Medulla oblongata (tissue), 1 donor: ENCODE measurements at regions not wholly inside any gene's neighbourhood (a gene's known extent, or its start where the extent isn't known, plus 50 kb on each side); places are given as distances from the start of the nearest gene placed in this dataset.
A peak's percentile ranks its signal among the peaks of the same experiment; 100 is the strongest.

Experiments used
- DNase-seq: peaks from one replicate; pipeline ENCODE4 v3.0.0-alpha.2; 2015; ENCODE audit errors: extremely low spot score

- DNase-seq, result no peak
Measured at GRCh38 chr13:26989957-26990713, 181.5 kb downstream of the USP12 start.

DNA sequence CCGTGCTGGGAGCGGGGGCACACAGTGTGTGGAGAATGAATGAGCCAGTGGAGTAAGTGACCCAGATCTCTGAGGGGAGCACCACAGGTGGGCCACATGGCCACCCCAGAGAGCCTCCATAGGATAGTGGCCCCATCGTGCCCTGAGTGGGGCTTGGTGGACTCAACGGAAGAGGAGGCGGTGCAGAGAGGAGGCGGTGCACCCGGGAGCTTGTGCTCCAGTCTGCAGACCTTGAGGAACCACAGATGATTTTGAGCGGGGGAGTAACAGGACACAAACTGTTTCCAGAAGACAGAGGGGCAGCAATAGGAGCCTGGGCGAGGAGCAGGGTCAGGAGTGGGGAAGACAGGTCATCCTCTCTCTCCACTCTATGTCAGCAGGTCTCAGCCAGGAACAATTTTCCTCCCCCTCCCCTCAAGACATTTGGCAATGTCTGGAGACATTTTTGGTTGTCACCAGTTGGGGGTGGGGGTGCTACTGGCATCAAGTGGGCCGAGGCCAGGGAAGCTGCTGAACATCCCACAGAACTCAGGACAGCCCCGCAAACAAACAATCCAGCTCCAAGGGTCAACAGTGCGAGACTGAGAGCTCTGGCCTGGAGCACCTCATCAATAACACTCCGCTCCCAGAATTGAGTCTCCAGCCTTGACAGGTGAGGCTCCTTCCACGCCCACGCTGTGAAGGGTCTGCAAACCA lies 182.2 kb downstream of the USP12 start:
- DNase-seq, result no peak

DNA sequence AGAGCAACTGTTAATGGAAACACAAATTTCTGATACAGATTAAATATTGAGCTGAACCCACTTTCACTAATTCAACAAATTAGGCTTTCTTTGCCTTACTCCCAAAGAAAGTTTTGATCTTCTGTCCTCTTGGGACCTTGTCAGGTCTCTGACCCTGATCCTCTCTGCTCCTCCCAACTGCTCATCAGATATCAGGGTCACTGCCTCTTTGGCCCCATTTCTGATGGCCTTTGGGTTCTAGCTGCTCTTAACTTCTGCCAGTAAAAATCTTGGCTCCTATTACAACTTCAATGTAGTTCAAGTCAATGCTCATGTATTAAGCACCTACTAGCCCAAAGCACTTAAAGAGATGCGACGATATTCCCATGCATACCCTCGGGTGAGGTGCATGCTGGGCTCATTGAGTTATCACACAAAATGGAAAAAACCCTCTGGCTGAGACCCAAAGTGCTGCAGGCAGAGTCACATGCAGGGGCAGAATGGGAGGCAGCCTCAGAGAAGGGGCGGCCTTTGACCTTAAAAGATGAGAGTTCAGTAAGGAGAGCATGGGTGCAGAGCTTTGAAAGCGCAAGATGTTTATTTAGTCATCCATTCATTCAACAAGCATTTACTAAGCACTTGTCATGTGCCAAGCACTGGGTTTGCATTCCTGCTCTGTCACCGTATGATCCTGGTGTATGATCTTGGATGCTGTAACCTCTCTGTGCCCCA lies 183.4 kb downstream of the USP12 start:
- no peak for DNase-seq

GRCh38 chr13:26987486-26988013 lies 184.1 kb downstream of the USP12 start:
- DNase-seq, result no peak

DNA sequence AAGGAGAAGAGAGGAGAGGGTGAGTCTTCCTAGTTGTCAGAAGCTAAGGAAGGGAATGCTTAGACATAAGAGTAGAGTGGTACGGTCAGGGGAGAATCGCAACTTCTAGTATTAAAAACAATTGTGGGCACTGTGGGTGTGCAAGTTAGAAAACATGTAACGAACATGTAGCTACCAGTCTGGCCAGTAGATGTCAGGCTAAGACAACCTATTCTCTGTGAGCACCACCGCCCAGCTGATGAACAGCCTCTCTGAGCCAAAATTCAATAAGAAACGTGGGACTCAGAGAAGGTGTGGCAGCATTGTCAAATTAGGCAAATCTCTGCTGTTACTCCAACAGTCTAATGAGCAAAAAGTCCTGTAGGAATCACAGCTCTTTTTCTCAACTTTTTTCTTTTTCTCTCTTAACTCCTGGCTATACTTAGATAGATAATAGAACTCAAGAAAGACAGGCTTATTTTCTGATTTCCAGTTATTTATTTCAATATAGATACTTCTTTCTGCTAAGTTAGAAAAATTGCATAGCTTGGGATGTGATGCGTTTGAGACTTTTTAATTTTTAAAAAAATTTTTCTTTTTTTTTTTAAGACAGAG lies 186.2 kb downstream of the USP12 start:
- peak; percentile 92 for DNase-seq

DNA sequence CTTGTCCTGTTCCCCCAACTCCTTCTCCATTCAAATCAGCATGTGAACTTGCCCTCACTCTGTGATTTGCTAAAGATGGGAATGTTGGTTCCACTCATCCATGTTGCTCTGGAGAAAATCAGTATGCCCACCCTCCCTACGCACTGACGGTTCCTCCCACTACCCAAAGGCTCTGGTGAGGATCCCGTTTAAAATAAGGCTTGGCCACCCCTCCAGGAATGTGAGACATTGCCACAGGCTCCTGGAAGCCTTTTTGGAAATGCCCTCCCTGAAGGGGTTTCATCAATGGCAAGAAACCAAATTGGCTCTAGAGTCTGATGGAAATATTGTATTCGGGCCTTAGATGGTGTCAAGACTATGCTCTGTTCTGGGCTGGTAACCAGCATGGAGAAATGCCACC lies 187.3 kb downstream of the USP12 start:
- DNase-seq, result no peak

DNA sequence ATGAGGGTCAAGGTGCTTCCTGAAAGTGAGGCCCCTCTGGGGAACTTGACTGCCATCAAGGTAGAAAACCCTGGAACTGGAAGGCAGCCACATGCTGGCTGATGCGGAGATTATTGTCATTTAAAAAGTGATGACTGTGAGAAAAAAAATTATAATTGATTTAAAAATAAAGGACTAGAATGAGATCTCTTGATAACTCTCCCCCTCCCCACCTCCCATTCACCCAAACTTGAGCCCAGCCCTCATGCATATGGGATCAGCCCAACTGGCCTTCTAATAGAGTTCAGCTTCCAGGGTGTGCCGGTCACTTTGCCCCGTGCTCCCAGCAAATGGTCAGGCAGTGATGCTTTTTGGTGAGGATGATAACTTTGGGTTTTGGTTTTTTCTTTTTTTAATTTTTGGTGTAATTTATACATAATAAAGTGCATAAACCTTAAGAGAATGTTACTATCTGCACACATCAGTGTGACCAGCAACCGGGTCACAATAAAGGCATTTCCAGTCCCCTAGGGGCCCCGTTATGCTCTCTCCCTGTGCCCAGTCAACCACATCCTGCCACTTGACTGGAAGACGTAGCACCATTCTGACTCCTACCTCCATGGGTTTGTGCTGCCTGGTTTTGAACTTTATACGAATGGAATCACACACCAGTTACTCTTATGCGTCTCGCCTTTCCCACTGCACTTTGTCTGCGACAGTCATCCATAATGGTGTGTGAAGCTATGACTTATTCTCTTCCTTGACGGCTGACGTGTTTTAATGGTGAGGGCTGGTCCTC lies 187.9 kb downstream of the USP12 start:
- no peak for DNase-seq

DNA sequence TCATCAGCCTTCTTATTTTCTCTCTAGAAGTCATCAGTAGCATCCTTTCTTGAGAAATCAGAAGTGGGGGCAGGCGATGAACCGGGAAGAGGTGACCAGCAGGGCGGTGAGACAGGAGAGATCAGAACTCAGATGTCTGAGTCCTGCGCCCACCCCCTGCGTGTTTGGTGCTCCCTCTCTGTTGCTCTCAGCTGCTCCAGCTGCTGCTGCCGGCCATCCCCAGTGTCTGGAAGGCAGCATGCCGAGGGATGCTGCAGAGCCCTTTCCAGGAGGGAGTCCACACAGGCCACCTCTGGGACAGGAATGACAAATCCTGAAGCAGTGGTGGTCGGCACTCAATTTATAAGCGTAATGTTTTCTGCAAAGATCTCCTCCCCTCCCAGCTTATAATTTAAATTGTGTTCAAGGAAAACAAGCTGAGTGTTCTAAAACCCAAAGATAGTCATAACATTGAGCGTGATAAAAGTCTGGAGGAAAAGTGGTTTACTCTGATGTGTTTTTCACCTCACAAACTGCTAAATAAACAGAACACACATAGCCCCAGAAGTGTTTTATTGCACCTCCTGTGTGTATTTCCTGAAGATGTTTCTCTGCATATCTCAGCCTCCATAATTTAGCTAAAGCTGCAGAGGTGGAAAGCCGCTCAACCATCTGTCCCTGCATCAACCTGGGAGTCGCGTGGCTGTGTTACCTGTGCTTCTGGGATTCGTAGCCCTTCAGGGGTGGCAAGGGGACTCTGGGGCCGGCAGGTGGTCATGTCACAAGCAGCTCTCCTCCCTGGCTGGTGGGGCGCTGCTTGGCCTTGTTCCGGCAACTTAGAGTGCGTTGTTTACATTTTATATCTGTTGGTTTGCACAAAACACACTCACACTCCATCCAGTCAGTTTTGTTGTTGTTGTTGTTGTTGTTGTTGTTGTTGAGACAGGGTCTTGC lies 191.2 kb downstream of the USP12 start:
- DNase-seq, result no peak

GRCh38 chr13:26979334-26979733 lies 192.3 kb downstream of the USP12 start:
- DNase-seq, result no peak

DNA sequence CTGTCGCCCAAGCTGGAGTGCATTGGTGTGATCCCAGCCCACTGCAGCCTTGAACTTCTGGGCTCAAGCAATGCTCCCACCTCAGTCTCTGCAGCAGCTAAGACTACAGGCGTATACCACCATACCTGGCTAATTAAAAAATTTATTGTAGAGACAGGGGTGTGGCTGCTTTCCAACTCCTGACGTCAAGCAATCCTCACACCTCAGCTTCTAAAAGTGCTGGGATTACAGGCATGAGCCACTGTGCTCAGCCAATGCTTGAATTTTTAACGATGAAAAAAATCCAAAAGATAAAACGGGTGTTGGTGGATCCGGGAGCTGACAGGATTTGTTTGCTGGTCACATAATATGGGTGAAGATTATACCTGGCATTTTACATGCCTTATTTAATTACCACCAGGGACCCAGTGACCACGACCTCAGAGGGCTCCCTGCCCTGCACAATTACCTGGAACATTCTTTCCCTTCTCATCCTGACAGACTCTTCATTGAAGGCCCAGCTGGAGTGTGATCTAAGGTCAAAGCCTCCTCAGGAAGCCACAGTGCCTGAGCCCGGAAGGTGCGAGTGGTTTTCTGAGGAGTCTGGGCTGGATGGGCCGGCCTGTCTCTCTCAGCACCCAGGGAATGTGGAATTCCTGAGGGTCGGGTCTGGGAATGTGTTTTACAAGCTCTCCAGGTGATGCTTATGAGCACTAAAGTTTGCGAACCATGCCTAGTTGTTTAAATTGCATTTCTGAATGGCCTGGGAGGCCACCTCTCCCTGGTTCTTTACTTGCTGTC lies 193.3 kb downstream of the USP12 start:
- DNase-seq, result no peak

GRCh38 chr13:26977541-26977940 lies 194.1 kb downstream of the USP12 start:
- DNase-seq, result no peak

GRCh38 chr13:26976313-26976712 lies 195.3 kb downstream of the USP12 start:
- DNase-seq, result no peak

DNA sequence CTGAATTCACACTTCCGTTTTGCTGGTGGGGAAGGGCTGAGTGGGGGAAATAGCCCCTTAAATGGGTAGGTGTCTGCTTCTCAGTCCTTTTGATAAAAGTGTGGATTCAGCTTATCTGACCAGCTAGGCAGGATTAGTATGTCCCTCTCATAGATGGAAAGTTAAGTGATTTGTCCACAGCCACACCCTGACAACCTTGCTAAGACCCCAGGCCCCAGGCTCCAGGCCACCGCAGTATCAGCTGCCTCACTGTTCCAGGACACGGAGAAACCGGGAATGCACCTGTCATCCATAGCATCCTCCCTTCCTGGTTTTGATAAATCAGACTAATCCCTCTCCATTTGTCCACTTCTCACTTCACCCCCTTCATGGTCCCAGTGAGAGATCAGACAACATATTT lies 197.7 kb downstream of the USP12 start:
- no peak for DNase-seq

GRCh38 chr13:26973295-26973694 lies 198.3 kb downstream of the USP12 start:
- no peak for DNase-seq

GRCh38 chr13:26971990-26972887 lies 199.4 kb downstream of the USP12 start:
- no peak for DNase-seq

DNA sequence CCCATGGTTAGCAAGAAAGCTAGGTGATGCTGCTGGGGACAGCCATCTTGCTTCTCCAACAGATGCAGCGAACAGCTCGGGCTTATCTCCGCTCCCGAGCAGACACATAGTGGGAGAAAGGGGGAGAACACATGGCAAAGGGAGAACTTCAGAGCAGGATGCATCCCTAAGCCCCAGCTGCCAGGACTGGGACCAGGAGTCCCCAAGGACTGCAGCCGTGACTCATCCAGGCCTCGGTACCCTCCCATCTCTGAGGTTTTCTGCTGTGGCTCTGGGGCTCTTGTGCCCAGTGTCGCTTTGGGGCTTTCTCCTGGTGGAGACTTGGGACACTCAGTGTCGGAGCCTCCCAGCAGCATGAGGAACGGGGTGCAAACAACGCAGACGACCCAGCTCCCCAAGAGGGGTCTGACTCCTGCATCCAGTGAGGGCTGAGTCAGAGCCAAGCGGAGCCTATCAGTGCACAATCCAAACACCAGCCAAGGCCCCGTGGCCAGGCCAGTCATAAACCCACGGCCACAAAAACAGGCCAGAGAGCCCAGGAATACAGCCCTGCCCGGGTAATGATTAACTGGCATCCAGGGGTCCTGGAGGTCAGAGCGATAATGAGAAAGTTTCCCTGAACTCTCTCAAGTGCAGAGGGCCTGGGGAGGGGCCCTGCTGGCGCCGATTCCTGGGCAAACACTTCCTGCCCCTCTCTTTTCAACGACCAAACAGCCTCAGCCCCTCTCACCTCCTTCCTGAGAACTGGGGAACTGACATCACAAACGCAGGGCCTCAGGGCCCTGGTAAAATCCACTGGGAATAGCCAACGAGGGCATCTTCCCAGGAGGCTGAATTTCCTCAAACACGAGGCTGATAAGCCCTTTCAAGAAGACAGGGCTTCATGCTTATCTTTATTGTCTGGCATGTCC lies 202.9 kb downstream of the USP12 start:
- DNase-seq, result no peak
